Fibroblast of the conjunctiva (primary cell): ENCODE measurements at regions not wholly inside any gene's neighbourhood (a gene's known extent, or its start where the extent isn't known, plus 50 kb on each side); places are given as distances from the start of the nearest gene placed in this dataset.
"Not testable (repeated sequence)": the region's sequence is repeated elsewhere in the genome, so short reads cannot be mapped to it uniquely, and the experiment has no call there.

Experiments
- DNase-seq: peaks from one replicate; pipeline ENCODE4 v3.0.0-alpha.2; 2010; ENCODE audit warnings: low read depth

DNA sequence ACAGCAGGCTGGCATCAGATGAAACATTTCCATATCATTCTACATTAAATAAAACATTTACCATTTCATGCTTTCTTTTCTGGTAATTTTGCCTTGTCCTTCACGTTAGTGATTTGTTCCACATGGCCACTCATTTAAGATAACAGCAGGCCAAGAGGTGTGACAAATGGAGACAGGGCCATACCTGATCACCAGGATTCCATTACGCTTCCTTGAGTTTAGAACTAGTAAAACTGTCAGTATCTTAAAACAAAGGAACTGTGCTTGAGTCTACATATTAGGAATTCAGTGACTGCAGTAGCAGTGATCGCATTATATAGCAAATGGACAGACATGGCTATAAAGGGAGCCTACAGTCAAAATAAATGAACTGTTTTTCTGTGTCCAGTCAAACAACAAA is 155.1 kb upstream of the FSHR start:
- no peak for DNase-seq

DNA sequence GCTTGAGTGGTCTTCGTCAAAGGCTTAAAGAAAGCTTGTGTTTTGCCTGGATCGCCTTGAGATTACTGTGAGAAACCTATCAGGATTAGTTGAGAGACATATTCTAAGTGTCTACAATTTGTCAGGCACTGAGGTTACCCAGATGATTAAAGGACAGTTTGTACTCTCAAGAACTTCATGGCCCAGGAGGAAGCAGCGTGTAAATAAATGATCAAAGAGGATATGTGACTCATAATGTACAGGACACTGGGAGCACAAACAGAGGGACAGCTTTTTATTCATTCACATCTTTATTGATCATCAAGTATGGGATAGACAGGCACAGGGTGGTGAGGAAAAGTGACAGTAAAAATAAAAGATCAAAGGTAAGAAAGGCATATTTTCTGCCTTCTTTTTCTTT is 152.6 kb upstream of the FSHR start:
- no peak for DNase-seq

DNA sequence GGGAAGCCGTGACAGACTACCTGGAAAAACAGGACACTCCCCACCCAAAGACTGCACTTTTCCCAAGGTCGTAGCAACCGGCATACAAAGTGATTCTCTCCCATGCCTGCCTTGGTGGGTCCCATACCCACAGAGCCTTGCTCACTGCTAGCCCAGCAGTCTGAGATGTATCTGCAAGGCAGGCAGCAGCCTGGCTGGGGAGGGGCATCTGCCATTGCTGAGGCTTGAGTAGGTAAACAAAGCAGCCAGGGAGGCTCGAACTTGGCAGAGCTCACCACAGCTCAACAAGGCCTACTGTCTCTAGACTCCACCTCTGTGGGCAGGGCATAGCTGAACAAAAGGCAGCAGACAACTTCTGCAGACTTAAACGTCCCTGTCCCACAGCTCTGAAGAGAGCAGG is 144.4 kb upstream of the FSHR start:
- not testable (repeated sequence) for DNase-seq

- no peak for DNase-seq
These were observed 143.9 kb upstream of the FSHR start for GRCh38 chr2:49298230-49298629.

DNA sequence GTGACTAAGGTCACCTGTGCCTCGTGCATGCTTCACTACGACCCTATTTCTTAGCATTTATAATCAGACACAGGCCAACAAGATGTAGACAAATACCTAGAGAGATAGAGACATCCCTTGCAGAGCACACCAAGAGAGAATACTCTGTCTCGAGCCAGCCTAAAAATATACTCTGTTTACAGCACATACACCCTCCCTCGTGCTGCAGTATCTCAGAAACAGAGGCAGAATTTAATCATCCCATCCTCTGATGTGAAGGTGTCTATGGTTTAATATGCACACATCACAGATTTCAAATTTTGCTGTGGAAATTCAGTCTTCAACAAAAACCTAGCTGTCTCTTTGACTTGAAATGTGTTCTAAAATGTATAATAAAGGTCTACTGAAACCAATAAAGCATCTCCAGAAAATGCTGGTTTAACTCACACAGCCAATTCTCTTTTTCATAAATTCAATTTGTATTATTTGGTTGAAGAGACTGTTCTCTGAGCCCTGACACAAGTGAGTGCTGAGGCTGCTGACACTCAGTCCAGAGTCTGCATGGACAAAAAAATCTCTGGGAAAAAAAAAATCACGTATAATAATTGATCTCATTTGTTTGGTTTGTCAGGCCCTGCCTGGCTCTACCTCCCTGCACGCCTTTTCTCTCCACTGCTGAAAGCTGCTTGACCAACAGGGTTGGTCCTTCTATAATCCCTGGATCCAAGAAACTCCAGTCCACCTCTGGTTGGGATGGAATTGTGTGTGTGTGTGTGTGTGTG is 142.0 kb upstream of the FSHR start:
- DNase-seq, result no peak

DNA sequence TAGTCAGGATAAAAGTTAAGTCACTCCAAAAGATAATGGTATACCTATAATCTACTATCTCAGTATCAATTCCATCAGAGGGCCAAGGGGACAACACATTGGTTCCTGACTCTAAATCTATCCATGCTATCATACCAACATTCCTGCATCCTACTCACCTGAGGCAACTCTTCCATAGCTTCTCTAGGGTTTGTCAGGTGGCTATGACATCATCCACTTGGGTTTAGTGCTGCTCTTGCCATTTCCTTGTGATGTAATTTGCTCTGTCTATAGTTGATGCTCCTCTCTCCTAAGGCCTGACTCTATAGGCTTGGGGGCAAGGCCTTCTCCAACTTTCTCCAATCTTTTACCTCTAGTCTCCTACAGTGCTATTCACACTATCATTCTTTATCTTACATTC is 139.9 kb upstream of the FSHR start:
- no peak for DNase-seq

- DNase-seq, result no peak
These were observed 137.3 kb upstream of the FSHR start for GRCh38 chr2:49291619-49292018.

- DNase-seq, result no peak
These were observed 135.4 kb upstream of the FSHR start for GRCh38 chr2:49289711-49290110.

DNA sequence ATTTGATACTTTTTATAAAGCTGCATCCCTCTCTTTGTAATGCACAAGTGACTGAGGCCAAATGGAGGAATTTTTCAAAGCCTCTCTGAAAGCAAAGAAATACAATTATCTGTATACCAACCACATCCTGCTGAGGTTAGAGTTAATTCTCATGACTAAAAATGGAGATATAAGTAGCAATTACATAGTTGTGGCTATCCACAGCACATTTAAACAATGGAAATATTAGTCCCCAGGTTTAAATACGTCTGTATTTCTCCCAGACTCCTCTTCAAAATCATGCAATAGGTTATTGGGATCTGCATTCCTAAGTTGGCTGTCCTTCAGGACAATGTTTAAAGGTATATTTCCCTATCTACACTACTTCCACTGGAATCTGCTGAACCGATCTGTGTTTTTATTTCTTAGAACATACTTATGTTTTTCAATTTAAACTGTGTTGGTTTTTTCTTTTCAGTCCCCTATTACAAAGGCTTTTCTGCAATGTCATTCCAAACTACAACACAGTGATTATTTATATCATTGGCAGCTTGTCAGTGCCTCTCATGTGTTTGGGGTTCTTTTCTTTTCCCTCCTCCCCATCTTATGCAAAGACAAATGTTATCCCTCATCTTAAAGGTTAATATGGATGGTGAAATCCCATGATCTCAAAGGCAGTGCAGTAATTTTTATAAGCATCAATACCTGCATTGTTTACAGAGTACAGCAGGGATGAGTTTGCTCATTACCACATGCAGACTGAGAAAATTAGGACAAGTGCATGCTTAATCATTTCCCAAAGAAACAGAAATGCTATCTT is 134.8 kb upstream of the FSHR start:
- DNase-seq, result no peak

GRCh38 chr2:49288113-49288705 is 133.9 kb upstream of the FSHR start:
- DNase-seq, result no peak

DNA sequence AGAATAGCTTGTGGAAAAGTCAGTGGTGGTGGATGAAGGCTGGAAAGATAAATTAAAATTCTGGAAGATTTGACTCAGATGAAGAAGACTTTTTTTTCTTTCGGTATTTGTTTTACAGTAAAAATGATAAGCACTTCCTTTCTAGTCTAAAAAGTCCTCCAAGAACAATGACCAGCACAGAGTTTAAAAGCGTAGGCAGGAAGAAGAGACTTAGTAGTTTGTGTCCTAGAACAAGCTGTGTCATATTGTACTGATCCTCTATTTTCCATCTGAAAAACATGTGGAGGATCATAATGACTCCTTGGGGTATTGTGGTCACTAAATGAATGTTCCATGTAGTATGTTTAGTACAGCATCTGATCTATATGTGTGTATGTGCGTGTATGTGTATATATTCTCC is 132.4 kb upstream of the FSHR start:
- no peak for DNase-seq

GRCh38 chr2:49286045-49286444 is 131.7 kb upstream of the FSHR start:
- no peak for DNase-seq

DNA sequence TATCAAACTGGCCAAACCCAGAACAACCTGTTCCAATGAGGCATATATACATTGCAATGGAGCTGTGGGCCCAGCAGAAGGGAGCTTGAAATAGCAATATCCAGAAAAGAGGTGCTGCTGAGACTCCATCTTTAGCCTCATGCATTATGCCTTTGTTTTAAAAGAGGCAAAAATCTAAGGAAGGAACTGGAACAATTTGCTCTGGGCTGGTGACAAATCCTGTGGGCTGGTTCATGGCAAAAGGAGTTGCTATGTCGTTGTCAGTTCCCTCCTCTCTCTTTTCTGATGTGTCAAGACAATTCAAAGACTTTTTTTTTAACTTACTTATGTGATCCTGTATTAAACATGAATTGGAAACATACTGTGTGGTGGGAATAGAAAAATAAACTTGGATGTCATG is 124.2 kb upstream of the FSHR start:
- DNase-seq, result no peak

- no peak for DNase-seq
These were observed 123.8 kb upstream of the FSHR start for GRCh38 chr2:49278141-49278540.

- no peak for DNase-seq
These were observed 116.8 kb upstream of the FSHR start for GRCh38 chr2:49271060-49271606.

- DNase-seq, result no peak
These were observed 115.8 kb upstream of the FSHR start for GRCh38 chr2:49270091-49270490.

DNA sequence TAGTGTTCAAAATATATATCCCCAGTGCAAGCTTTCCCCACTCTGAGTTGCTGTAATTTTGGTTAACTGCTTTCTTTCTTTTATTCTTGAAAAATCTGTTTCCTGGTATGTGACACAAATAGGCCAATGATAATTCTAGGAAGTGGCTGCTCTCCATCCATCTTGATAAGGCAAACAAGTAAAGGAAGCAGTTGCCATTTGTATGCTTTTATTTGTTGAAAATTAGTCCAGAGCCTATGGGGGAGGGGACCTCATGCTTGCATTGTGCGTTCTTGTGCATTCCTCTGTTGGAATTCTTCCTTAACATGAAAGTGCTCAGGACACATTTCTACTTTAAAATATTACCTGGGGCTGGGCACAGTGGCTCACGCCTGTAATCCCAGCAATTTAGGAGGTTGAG is 111.2 kb upstream of the FSHR start:
- no peak for DNase-seq

GRCh38 chr2:49262801-49263560 is 108.7 kb upstream of the FSHR start:
- DNase-seq, result no peak

GRCh38 chr2:49261781-49262180 is 107.5 kb upstream of the FSHR start:
- DNase-seq, result no peak

GRCh38 chr2:49260979-49261538 is 106.7 kb upstream of the FSHR start:
- no peak for DNase-seq

- DNase-seq, result no peak
These were observed 105.6 kb upstream of the FSHR start for GRCh38 chr2:49259926-49260325.
